CD4-positive, alpha-beta T cell treated with Interleukin-21 for 1 hour (primary cell): ENCODE measurements at regions not wholly inside any gene's neighbourhood (a gene's known extent, or its start where the extent isn't known, plus 50 kb on each side); places are given as distances from the start of the nearest gene placed in this dataset.

Experiments used
- DNase-seq: peaks from one replicate; pipeline ENCODE4 v3.0.0-alpha.2; 2020

DNA sequence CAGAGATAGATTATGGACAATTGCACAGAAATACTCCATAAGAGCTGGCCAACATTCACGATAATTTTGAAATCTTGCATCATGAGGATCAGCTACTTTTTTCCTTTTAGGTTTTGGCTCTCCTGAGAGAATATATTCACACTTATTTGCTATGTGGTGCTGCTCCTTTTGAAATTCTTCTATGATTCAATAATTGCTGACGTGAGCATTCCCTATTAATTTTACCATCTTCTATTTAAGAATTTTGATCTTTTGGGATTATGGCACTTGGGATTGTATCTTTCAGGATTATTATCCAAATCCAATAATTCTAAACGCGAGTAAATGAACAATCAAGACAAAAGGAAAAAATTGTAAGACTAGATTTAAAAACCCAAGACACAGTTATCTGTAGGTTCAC lies 358.8 kb downstream of the ELAVL2 start:
- no peak for DNase-seq

- no peak for DNase-seq
Measured at GRCh38 chr9:23477908-23478307, 348.1 kb downstream of the ELAVL2 start.

DNA sequence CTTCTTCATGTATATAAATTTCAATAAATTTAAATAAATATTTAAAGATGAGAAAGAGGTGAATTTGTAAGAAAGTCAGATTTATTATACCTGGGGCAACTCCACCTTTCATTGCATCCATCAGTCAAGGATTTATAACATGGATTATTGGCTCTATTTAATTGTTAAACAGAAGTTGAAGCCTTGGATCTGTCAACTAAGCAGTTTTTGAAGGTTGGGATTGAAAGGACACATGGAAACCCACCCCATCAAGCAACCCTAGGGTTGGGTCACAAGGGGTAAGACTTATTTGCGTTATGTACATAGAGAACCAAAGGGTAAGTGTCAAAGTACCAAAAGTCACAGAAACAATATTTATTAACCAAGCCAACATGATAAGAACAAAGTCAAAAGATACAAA lies 342.5 kb downstream of the ELAVL2 start:
- DNase-seq, result no peak

GRCh38 chr9:23492126-23493002 lies 333.7 kb downstream of the ELAVL2 start:
- DNase-seq, result no peak

DNA sequence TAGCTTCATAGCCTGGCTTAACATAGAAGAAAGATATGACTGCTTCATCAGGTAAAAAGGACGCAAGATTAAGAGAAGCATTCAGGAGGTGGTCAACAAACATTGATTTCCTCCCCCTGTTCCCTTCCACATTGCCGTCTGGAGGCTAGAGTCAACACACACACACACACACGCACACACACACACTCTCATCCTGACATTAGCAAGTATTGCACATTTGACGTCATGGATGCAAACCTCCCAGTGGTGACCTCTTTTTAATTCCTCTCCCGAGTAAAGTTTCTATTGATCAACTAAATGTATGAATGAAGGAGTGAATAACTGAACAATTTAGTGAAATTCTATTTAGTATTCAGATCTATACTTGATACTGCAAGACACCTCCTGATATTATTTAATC lies 332.8 kb downstream of the ELAVL2 start:
- DNase-seq, result no peak

- DNase-seq, result no peak
Measured at GRCh38 chr9:23496489-23497136, 329.4 kb downstream of the ELAVL2 start.

DNA sequence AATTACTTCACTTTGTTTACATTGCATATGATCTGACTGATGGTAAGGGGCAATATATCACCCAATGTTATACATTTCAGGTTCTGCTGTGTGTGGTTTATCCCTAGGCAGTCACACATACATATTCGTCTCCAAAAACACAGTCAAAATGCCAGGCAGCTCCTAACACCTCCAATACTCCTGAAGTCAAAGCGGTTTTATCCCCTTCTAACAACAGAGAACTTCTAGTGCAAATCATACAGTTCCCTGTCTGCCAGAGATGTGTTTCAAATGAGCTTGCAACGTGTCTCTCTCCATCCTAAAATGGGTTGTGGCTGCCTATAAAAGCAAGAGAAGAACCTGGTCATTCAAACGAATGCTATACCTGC lies 328.9 kb downstream of the ELAVL2 start:
- no peak for DNase-seq

DNA sequence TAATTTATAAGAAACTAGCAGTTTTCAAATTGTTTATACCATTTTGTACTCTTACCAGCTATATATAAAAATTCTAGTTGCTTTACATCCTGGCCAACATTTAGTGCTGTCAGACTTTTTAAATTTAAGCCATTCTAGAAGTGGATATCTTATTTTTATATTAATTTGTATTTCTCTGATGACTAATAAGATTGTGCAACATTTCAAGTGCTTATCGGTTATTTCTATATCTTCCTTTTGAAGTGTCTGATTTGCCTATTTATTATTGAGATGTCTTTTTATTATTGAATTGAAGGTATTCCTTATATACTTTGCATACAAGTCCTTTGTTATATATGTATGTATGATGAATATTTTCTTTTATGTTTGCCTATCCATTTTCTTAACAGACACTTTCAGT lies 324.0 kb downstream of the ELAVL2 start:
- DNase-seq, result no peak

DNA sequence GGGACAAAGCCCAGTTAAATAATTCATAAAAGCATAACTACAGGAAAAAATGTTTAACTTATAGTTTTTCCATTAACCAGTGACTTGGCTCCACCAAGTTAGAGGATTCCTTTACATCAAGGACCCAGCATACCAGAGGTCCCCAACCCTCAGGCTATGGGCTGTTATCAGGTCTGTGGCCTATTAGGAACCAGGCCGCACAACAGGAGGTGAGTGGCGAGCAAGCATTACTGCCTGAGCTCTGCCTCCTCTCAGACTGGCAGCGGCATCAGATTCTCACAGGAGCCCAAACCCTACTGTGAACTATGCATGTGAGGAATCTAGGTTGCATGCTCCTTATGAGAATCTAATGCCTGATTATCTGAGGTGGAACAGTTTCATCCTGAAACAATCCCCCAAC lies 303.1 kb downstream of the ELAVL2 start:
- DNase-seq, result no peak

- no peak for DNase-seq
Measured at GRCh38 chr9:23524607-23525155, 301.4 kb downstream of the ELAVL2 start.

- no peak for DNase-seq
Measured at GRCh38 chr9:23526806-23527205, 299.2 kb downstream of the ELAVL2 start.

DNA sequence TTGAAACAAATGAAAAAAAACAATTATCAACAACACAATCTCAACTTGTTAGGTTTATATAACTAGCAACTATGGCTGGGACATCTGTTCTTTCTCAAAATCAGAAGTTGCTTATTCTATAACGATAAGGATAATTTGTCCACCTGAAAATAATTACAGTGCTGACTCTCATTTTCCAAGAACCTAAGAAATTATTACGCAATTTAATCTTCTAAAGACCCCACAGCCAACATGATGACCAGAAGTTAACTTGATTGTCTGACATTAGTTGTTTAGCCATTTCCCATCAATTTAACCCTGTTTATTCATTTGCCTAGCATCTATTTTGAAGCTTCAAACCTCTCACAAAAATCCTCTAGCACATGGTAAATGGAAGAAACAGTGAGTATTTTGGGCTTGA lies 293.8 kb downstream of the ELAVL2 start:
- DNase-seq, result no peak

- no peak for DNase-seq
Measured at GRCh38 chr9:23537192-23538066, 288.6 kb downstream of the ELAVL2 start.

DNA sequence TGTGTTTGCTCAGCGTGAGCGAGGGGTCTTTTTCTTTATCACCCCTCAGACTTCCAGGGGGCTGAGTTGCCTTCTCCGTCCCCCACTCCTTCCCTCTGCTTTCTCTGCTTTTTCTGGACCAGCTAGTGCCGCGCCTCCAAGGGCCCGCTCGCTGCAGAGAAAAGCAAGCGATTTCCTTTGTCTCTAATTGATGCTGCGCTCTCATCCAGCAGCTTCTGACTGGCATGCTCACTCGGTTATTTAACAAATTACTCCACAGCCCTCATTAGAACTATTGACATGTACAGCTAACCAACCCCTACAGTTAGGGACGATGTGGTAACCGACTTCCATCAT lies 288.0 kb downstream of the ELAVL2 start:
- no peak for DNase-seq

DNA sequence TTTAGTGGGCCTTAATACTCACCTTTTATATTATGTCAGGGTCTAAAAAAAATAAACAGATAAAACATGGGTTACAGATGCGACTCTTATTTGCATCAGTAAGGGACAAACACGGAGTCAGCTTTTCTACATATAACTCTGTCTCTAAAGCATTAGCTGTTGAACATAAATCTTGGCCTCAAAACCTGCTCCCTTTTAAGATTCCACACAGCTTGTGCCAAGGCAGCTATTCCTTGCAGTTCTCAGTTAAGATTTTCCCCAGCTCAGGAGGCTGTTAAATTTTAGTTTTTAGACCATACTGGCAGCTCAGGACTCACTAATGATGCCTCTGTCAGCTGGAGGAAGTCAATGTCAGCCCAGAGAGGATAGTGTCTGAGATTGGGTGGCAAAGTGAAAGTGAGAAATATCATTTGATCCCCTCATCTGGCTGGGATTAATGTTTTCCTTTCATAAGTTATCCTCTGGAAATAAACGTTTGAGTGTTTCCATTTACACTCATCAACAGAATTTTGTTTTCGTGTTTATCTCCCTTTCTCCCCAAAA lies 287.5 kb downstream of the ELAVL2 start:
- no peak for DNase-seq

DNA sequence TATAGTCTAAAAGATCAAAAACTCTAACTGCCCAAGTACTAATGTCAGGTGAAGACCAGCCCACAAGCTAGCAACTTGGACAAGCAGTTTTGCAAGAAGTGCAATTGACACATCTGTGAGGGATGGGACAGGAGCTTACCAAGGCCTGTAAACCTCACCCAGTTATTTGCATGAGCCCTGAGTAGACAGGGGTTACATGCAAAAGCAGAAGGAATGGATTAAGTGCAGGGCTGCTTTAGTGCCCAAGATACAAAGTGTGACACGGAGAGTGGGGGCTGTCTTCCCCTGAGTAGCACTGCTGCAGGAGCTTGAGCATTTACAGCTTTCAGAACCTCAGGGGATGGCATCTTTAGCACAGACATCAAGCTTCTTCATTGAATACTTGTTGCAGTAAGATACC lies 286.7 kb downstream of the ELAVL2 start:
- no peak for DNase-seq

- no peak for DNase-seq
Measured at GRCh38 chr9:23541976-23542375, 284.1 kb downstream of the ELAVL2 start.

DNA sequence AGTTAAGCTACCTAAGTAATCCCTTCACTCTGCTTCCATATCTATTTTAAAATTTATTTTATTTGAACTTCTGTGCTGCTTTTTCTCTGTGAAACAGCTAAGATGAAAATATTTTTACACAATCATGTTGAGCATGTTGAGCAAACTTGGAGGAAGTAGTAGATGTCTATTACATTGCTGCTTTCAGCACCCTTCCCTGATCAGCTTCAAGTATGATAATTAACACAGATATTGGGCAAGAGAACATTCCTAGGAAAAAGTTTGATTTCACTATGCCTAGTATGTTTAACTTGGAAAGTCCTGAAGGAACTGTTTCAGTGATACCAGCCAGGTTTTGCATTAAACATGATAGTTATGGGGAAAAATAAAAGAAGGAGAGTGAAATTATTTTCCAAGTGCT lies 283.6 kb downstream of the ELAVL2 start:
- DNase-seq, result no peak

DNA sequence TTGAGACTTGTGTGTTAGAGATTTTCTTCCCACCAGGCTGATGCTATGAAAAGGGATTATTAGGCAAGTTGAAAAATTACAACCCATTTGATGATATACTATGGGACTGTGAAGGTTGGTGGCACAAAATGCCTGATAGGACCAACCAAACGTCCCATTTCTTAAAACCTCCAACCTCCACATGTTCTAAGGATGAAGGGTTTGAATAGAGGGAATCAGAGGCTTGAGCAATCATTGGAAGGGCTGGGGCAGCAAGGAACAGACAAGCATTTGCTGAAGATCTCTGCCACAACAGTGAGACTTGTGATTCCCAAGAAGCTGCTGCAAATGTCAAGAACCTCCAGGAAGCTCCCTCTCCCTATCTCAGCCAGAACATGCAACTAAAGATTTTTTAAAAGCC lies 283.1 kb downstream of the ELAVL2 start:
- no peak for DNase-seq

DNA sequence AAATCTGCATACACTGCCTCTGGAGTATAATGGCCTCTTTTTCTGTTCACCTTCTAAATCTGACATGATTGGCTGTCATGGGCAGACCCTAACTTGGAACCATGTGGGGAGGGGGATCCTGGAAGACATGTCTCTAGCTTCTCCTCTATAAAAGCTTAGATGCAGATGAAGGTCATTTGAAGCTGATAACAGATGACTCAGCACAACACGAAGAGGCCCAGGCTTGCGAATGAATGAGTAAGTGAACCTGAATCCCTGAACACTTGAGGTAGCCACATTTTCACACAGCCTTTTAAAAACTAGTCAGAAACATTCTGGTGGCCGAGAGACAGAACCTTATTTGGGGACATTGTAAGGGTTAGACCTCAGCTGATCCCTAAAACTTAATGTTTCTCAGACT lies 282.6 kb downstream of the ELAVL2 start:
- no peak for DNase-seq

DNA sequence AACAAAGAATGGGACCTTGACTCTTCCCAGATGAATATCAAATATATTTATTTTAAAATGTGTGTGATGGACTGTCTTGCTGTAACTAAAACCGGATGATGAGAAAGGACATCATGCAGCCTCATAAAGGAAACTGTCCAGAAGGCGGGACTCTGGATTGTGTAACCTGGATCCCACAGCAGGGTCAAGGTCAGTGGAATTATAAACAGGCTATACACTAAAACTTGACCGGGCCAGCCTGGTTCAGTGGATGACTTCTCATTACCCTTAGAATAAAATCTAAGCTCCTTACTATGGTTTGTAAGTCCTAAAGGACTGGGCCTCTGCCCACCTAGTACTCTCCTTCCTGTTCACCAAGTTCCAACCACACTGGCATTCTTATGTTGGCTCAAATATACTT lies 280.3 kb downstream of the ELAVL2 start:
- DNase-seq, result no peak

GRCh38 chr9:23551311-23551721 lies 274.7 kb downstream of the ELAVL2 start:
- no peak for DNase-seq
